NT2/D1 (cell line): ENCODE measurements at regions not wholly inside any gene's neighbourhood (a gene's known extent, or its start where the extent isn't known, plus 50 kb on each side); places are given as distances from the start of the nearest gene placed in this dataset.

Experiments
- DNase-seq: peaks from one replicate; pipeline ENCODE4 v3.0.0-alpha.2; 2011; ENCODE audit warnings: low read depth, low spot score
- H3K27me3 ChIP-seq: 2 replicates; pipeline ENCODE4 v1.6.0; 2011; ENCODE audit warnings: mild to moderate bottlenecking; ENCODE audit not compliant: insufficient read length, insufficient read depth
- H3K36me3 ChIP-seq: 2 replicates; pipeline ENCODE4 v1.6.1; 2011; ENCODE audit warnings: mild to moderate bottlenecking, low read length, mixed read lengths; ENCODE audit not compliant: insufficient read depth, insufficient read length
- H3K4me1 ChIP-seq: 2 replicates; pipeline ENCODE4 v1.5.1; 2011; ENCODE audit not compliant: insufficient read depth, insufficient read length
- H3K4me3 ChIP-seq: 2 replicates; pipeline ENCODE4 v1.5.1; 2011; ENCODE audit warnings: low read depth; ENCODE audit not compliant: insufficient read length
- H3K9ac ChIP-seq: 2 replicates; pipeline ENCODE4 v1.6.0; 2011; ENCODE audit warnings: low read depth; ENCODE audit not compliant: insufficient read length
- H3K9me3 ChIP-seq: 2 replicates; pipeline ENCODE4 v1.5.1; 2011; ENCODE audit warnings: mild to moderate bottlenecking, low read length; ENCODE audit not compliant: insufficient read depth
- SUZ12 ChIP-seq: IDR thresholded peaks from 2 replicates; pipeline ENCODE4 v1.6.1; 2011; ENCODE audit not compliant: insufficient read length, insufficient read depth; ENCODE audit errors: extremely low read depth
- YY1 ChIP-seq: IDR thresholded peaks from 2 replicates; pipeline ENCODE4 v1.6.1; 2011; ENCODE audit not compliant: insufficient read length, insufficient read depth
- ZNF274 ChIP-seq: IDR thresholded peaks from 2 replicates; pipeline ENCODE4 v1.6.1; 2011; ENCODE audit warnings: mild to moderate bottlenecking, low read depth, low read length

GRCh38 chr2:184523732-184524131 lies 74.6 kb upstream of the ZNF804A start:
- H3K36me3 ChIP-seq, result no peaks in the 10 kb centered on the region
- H3K4me1 ChIP-seq, result no peaks in the 10 kb centered on the region
- H3K9me3 ChIP-seq, result peaks cover 20% of the 10 kb centered on the region
- no peak overlapping the region for H3K4me3 ChIP-seq
- H3K9ac ChIP-seq, result no peak overlapping the region
- DNase-seq, result no peak
- H3K27me3 ChIP-seq, result no peaks in the 10 kb centered on the region
- TF ChIP-seq SUZ12, result no peak
- TF ChIP-seq ZNF274, result no peak
- TF ChIP-seq YY1, result no peak

GRCh38 chr2:184524551-184525382 lies 73.6 kb upstream of the ZNF804A start:
- no peaks in the 10 kb centered on the region for H3K36me3 ChIP-seq
- H3K9me3 ChIP-seq, result peaks cover 24% of the 10 kb centered on the region
- H3K27me3 ChIP-seq, result no peaks in the 10 kb centered on the region

GRCh38 chr2:184527058-184527457 lies 71.3 kb upstream of the ZNF804A start:
- Histone ChIP-seq H3K4me3 (no peak overlapping the region), H3K36me3 (no peaks in the 10 kb centered on the region), H3K4me1 (no peaks in the 10 kb centered on the region), H3K27me3 (no peaks in the 10 kb centered on the region), H3K9ac (no peak overlapping the region), H3K9me3 (peaks cover 24% of the 10 kb centered on the region)
- no peak for TF ChIP-seq YY1
- no peak for TF ChIP-seq ZNF274
- DNase-seq, result no peak

More at GRCh38 chr2:184524551-184525382, 73.6 kb upstream of the ZNF804A start:
- TF ChIP-seq ZNF274 (no peak), SUZ12 (no peak), YY1 (no peak)
- DNase-seq, result no peak
- Histone ChIP-seq H3K9ac (no peak overlapping the region), H3K4me1 (no peaks in the 10 kb centered on the region), H3K4me3 (no peak overlapping the region)

- Histone ChIP-seq H3K4me1 (no peaks in the 10 kb centered on the region), H3K9ac (no peak overlapping the region), H3K9me3 (peaks cover 24% of the 10 kb centered on the region), H3K27me3 (no peaks in the 10 kb centered on the region), H3K36me3 (no peaks in the 10 kb centered on the region), H3K4me3 (no peak overlapping the region)
- DNase-seq, result no peak
- TF ChIP-seq YY1 (no peak), ZNF274 (no peak), SUZ12 (no peak)
Observed at GRCh38 chr2:184528119-184528518, 70.2 kb upstream of the ZNF804A start.

GRCh38 chr2:184530239-184530638 lies 68.1 kb upstream of the ZNF804A start:
- Histone ChIP-seq H3K36me3 (no peaks in the 10 kb centered on the region), H3K4me1 (no peaks in the 10 kb centered on the region), H3K4me3 (no peak overlapping the region), H3K27me3 (no peaks in the 10 kb centered on the region), H3K9me3 (peaks cover 24% of the 10 kb centered on the region), H3K9ac (no peak overlapping the region)
- no peak for TF ChIP-seq SUZ12
- no peak for TF ChIP-seq YY1
- no peak for TF ChIP-seq ZNF274
- DNase-seq, result no peak

GRCh38 chr2:184530959-184531358 lies 67.4 kb upstream of the ZNF804A start:
- Histone ChIP-seq H3K9me3 (peaks cover 24% of the 10 kb centered on the region), H3K36me3 (no peaks in the 10 kb centered on the region), H3K4me1 (no peaks in the 10 kb centered on the region), H3K9ac (no peak overlapping the region), H3K4me3 (no peak overlapping the region), H3K27me3 (no peaks in the 10 kb centered on the region)
- TF ChIP-seq YY1, result no peak
- TF ChIP-seq ZNF274, result no peak
- TF ChIP-seq SUZ12, result no peak
- DNase-seq, result no peak

- no peaks in the 10 kb centered on the region for H3K36me3 ChIP-seq
- no peaks in the 10 kb centered on the region for H3K4me1 ChIP-seq
- DNase-seq, result no peak
- no peak overlapping the region for H3K9ac ChIP-seq
- H3K9me3 ChIP-seq, result peaks cover 16% of the 10 kb centered on the region
- no peaks in the 10 kb centered on the region for H3K27me3 ChIP-seq
- no peak for TF ChIP-seq SUZ12
- no peak for TF ChIP-seq YY1
- TF ChIP-seq ZNF274, result no peak
- no peak overlapping the region for H3K4me3 ChIP-seq
Observed at GRCh38 chr2:184532551-184532950, 65.8 kb upstream of the ZNF804A start.
